SH-SY5Y (cell line): ENCODE measurements at regions not wholly inside any gene's neighbourhood (a gene's known extent, or its start where the extent isn't known, plus 50 kb on each side); places are given as distances from the start of the nearest gene placed in this dataset.

ENCODE experiments used
- GATA2 ChIP-seq: IDR thresholded peaks from 2 replicates; pipeline ENCODE4 v1.6.1; 2011; ENCODE audit warnings: mild to moderate bottlenecking, low read depth, low read length
- GATA3 ChIP-seq: IDR thresholded peaks from 2 replicates; pipeline ENCODE4 v1.6.1; 2011; ENCODE audit warnings: low read depth, mild to moderate bottlenecking, low read length, moderate library complexity

- TF ChIP-seq GATA2 (no peak), GATA3 (no peak)
These were observed 1058.4 kb downstream of the SORCS1 start for GRCh38 chr10:106106114-106106513.

GRCh38 chr10:106089855-106090254 is 1074.7 kb downstream of the SORCS1 start:
- no peak for TF ChIP-seq GATA2
- no peak for TF ChIP-seq GATA3

- TF ChIP-seq GATA2 = no peak
- no peak for TF ChIP-seq GATA3
These were observed 1078.1 kb downstream of the SORCS1 start for GRCh38 chr10:106086391-106086790.

- TF ChIP-seq GATA2 (no peak), GATA3 (no peak)
These were observed 1080.9 kb downstream of the SORCS1 start for GRCh38 chr10:106083572-106083971.

GRCh38 chr10:106082865-106083264 is 1081.6 kb downstream of the SORCS1 start:
- TF ChIP-seq GATA3 = no peak
- TF ChIP-seq GATA2 = no peak

- TF ChIP-seq GATA2 (no peak), GATA3 (no peak)
These were observed 1085.5 kb downstream of the SORCS1 start for GRCh38 chr10:106078895-106079576.

GRCh38 chr10:106076496-106076895 is 1088.0 kb downstream of the SORCS1 start:
- TF ChIP-seq GATA2 (no peak), GATA3 (no peak)

- no peak for TF ChIP-seq GATA3
- no peak for TF ChIP-seq GATA2
These were observed 1111.4 kb downstream of the SORCS1 start for GRCh38 chr10:106053061-106053460.

GRCh38 chr10:106044503-106044902 is 1120.0 kb downstream of the SORCS1 start:
- TF ChIP-seq GATA2 (peak; percentile 48; the same call in 1 of the 2 replicates), GATA3 (0 out of 2 replicates have a peak, but pooled peaks have one; percentile 59)

GRCh38 chr10:106043863-106044262 is 1120.6 kb downstream of the SORCS1 start:
- no peak for TF ChIP-seq GATA3
- TF ChIP-seq GATA2 = no peak

GRCh38 chr10:106038246-106038645 is 1126.3 kb downstream of the SORCS1 start:
- TF ChIP-seq GATA3 (no peak), GATA2 (no peak)

GRCh38 chr10:106033065-106033464 is 1131.4 kb downstream of the SORCS1 start:
- no peak for TF ChIP-seq GATA2
- TF ChIP-seq GATA3 = no peak

- no peak for TF ChIP-seq GATA2
- no peak for TF ChIP-seq GATA3
These were observed 1132.0 kb downstream of the SORCS1 start for GRCh38 chr10:106032450-106033002.

- TF ChIP-seq GATA3 (no peak), GATA2 (no peak)
These were observed 1137.3 kb downstream of the SORCS1 start for GRCh38 chr10:106027240-106027639.

GRCh38 chr10:106025208-106025811 is 1139.2 kb downstream of the SORCS1 start:
- TF ChIP-seq GATA2 (no peak), GATA3 (no peak)

- TF ChIP-seq GATA3 = no peak
- no peak for TF ChIP-seq GATA2
These were observed 1141.2 kb downstream of the SORCS1 start for GRCh38 chr10:106023329-106023728.
